Fibroblast of mammary gland (primary cell): ENCODE measurements at regions not wholly inside any gene's neighbourhood (a gene's known extent, or its start where the extent isn't known, plus 50 kb on each side); places are given as distances from the start of the nearest gene placed in this dataset.

Experiments
- DNase-seq: peaks from one replicate; pipeline ENCODE4 v3.0.0-alpha.2; 2010; ENCODE audit warnings: low read depth
- H3K4me3 ChIP-seq: 2 replicates; pipeline ENCODE4 v1.5.1; 2011; ENCODE audit warnings: low read depth, mild to moderate bottlenecking, low read length, moderate library complexity; ENCODE audit not compliant: control insufficient read depth
- TF ChIP-seq, protein P1 (sequence below): conservative IDR thresholded peaks from 2 replicates; pipeline ENCODE4 v1.5.1; 2011; ENCODE audit warnings: low read depth, low read length, inconsistent platforms; ENCODE audit not compliant: control insufficient read depth, insufficient read depth

DNA sequence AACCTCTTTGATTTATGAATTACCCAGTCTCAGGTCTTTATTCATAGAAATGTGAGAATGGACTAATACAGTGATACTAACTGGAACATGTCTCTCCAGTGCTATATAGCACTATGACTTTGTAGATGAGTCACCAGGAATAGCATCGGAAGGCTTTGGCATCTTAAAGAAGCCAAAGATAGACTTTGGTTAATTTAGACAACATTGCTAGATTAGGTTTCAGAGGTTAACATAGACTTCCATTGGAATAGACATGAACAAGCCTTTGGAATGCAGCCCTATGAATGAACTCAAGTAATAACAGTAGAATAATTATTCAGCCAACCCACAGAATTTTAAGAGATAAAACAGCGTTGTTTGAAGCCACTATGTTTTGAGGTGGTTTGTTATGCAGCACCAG, 169.2 kb downstream of the HGF start:
- TF ChIP-seq, protein P1, sequence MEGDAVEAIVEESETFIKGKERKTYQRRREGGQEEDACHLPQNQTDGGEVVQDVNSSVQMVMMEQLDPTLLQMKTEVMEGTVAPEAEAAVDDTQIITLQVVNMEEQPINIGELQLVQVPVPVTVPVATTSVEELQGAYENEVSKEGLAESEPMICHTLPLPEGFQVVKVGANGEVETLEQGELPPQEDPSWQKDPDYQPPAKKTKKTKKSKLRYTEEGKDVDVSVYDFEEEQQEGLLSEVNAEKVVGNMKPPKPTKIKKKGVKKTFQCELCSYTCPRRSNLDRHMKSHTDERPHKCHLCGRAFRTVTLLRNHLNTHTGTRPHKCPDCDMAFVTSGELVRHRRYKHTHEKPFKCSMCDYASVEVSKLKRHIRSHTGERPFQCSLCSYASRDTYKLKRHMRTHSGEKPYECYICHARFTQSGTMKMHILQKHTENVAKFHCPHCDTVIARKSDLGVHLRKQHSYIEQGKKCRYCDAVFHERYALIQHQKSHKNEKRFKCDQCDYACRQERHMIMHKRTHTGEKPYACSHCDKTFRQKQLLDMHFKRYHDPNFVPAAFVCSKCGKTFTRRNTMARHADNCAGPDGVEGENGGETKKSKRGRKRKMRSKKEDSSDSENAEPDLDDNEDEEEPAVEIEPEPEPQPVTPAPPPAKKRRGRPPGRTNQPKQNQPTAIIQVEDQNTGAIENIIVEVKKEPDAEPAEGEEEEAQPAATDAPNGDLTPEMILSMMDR: no peak
- peak; percentile 75 for DNase-seq
- no peak overlapping the region for H3K4me3 ChIP-seq

GRCh38 chr7:81598951-81599350, 170.9 kb downstream of the HGF start:
- DNase-seq: no peak
- H3K4me3 ChIP-seq: no peak overlapping the region
- TF ChIP-seq, protein P1: no peak

DNA sequence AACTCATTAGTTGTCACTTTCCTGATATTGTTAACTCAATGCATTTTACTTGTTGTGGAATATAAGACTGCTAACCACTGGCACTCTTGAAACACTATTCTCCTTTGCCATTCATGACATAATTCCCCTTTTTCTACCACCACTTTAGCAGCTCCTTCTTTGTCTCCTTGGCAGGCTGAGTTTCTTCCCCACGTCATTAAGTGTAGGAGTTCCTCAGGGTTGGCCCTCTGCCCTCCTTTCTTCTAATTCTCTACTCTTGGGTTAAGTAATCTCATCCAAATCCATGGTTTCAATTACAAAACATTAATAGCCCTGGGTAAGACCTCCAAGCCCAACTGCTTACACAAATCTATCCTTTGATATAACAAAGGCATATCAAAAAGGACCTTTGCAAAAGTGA, 175.1 kb downstream of the HGF start:
- no peak overlapping the region for H3K4me3 ChIP-seq
- DNase-seq: peak; percentile 88
- TF ChIP-seq, protein P1: no peak

GRCh38 chr7:81590131-81590530, 179.7 kb downstream of the HGF start:
- no peak for DNase-seq
- no peak overlapping the region for H3K4me3 ChIP-seq
- TF ChIP-seq, protein P1: no peak

DNA sequence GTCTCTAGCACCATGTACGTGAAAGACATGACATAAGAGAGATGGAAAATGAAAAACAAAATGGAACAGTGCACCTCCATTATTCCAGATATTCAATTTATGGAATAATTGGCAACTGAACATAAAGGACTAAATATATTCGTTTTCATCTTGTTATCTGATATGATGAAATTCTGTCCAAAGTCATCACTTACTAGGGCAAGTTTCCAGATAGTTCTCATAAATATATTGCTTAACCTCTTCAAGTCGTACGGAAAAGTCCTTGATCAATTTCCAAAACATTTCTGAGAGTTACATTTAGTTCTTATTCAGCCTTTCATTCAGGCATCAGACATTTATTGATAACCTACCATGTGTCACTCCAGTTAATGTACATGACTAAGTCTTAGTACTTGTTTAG, 185.2 kb downstream of the HGF start:
- TF ChIP-seq, protein P1: no peak
- peak; percentile 63 for DNase-seq
- no peak overlapping the region for H3K4me3 ChIP-seq

DNA sequence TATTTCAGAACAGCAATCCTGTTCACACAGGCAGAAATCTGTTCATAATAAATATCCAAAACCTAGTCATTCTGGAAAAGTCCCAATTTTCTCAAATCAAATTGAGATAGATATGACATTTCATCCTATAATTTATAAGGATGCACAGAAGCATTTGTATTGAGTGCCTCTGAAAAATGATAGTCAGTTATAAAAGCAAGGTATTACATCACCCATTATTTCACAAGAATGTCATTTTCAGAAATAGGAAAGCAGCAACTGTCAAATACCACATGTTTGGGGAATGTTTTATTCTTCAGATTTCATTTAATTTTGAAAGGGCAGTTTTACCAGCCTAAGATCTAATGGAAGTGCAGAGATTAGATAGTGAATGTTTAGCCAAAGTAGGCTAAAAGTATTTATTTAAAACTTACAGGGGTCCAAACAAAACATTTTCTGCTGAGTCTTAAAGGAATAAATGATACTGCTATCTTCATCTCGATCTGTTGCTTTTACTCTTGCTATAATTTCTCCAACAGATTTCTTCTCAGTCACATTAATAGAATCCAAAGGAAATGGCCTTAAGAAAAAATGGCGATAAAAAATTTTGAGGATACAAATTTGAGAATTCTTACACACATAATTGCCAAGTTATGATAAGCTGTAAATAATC, 185.8 kb downstream of the HGF start:
- peak; percentile 39 for DNase-seq

More for the DNA sequence above, 185.8 kb downstream of the HGF start:
- H3K4me3 ChIP-seq: no peak overlapping the region
- TF ChIP-seq, protein P1: no peak
